GM19397 (cell line): ENCODE measurements at regions not wholly inside any gene's neighbourhood (a gene's known extent, or its start where the extent isn't known, plus 50 kb on each side); places are given as distances from the start of the nearest gene placed in this dataset.

Experiments used
- ATAC-seq: cut with Tn5 transposase; IDR thresholded peaks from one replicate; pipeline ENCODE4 v1.9.1; 2021; ENCODE audit warnings: mild to moderate bottlenecking, moderate library complexity; ENCODE audit not compliant: unreplicated experiment

- ATAC-seq: no peak
Observed at GRCh38 chr1:219805191-219805590, 123.2 kb downstream of the SLC30A10 start.

DNA sequence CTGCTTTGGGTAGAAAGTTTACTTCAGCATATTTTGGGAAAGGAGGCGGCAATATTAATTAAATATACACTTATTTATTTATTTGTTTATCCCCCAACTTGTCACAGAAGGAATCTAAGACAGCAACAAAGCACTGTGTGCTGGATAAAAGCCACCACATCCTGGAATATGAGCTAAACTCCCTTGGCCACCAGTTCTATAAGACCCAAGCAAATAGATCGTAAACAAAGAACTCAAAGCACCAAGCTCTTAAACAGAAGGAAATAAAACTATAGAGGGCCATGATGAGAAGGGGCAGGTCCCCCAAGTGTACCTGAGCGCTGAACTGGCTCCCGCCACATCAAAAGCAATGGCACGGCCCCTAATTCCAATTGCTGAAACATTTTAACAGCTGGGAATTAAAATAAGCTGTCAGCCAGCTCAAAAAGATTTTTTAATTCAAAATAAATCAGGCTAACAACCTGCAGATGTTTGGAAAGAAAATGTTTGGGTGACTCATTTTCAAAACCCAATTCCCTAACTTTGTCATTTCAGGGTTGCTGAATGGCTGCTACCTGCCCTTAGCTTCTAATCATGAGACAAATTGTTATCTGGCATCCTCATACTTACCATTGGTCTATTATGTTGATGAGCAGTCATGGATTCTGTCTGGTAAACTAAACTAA lies 127.1 kb downstream of the SLC30A10 start:
- ATAC-seq: no peak

DNA sequence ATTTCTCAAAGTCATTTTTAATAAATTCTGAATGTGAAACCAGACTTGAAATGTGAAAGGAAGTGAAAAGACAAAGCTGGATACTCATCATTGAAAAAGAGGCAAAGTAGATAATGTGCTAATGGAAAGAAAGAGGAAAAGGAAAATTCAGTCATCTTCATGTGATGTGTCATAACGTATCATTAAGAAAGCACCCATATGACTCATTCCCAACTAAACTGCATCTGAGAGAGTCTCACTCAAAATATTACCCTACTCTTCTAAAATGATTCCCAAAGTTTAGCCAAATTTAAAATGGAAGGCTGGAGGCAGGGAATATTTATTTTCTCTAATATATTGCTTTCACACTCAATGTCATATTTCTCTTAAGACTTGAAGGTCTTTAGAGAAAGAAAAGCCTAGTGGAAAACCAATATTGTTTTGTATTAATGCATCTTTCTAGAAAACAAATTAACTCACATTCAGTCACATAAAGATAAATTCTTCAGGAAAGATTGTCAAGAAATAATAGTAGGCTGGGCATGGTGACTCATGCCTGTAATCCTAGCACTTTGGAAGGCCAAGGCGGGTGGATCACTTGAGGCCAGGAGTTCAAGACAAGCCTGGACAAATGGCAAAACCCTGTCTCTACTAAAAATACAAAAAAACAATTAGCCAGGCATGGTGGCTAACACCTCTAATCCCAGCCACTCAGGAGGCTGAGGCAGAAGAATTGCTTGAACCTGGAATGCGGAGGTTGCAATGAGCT lies 129.9 kb downstream of the SLC30A10 start:
- ATAC-seq: no peak

- ATAC-seq: no peak
Observed at GRCh38 chr1:219797683-219798082, 130.7 kb downstream of the SLC30A10 start.

DNA sequence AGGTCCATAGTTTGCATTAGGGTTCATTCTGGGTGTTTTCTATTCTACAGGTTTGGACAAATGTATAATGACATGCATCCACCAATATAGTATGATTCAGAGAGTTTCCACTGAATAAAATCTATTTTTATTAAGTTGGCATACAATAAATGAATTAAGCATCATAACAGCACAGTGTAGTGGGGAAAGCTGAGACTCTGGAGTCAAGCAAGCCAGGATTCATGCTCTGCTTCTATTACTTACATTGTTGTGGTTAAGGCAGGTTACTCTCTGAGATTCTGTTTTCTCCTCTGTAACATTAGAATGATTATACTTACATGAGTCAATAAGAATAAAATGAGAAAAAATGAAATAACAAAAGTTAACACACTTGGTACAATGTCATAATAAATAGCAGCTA lies 131.3 kb downstream of the SLC30A10 start:
- no peak for ATAC-seq

- ATAC-seq: no peak
Observed at GRCh38 chr1:219795363-219795917, 132.9 kb downstream of the SLC30A10 start.

DNA sequence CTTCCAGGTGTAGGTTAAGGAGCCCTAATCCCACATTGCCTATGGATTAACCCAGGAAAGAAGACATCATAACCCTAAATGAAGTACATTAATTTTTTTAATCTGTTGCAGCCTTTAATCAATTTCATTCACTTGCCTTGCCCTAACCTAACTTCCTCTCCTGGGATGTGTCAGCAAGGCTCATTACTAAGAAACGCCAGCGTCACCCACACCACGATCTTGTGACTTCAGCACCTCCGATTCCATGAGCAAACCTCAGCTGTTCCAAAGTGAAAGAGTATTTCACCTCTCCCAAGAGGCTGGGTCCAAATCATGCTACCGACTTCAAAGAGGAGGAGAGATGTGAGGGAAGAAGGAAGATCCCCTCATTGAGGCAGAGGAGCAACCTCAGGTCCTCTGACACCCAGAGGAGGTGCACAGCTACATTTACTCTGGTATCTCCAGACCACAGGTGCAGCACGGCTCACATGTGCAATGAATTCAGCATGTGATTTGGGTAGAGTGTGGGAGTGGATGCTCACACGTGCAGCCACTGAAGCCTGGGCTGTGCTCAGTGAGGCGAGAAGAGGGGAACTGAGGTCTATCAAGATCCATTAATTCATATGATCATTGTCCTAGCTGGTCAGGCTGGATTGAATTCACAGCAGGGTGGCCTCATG lies 134.1 kb downstream of the SLC30A10 start:
- no peak for ATAC-seq

- no peak for ATAC-seq
Observed at GRCh38 chr1:219792337-219793021, 135.9 kb downstream of the SLC30A10 start.

DNA sequence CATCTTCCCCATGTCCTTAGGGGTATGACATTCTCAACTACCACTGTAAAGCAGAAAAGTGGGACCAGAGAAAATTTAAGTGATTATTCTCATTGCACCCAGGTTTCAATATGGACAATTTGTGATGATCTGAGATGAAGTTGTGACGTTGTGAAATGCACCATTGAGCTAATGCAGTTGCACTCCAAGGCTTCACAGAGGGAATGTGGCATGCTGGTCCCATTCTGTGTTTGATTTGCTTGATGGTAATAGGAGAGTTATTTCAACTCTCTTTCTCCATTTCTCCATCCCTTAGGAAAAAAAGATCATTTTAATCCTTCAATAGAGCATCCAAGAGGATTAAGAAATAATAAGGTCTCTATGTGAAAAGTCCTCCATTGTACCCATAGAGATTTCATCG lies 136.6 kb downstream of the SLC30A10 start:
- no peak for ATAC-seq

- ATAC-seq: no peak
Observed at GRCh38 chr1:219790834-219791615, 137.3 kb downstream of the SLC30A10 start.

DNA sequence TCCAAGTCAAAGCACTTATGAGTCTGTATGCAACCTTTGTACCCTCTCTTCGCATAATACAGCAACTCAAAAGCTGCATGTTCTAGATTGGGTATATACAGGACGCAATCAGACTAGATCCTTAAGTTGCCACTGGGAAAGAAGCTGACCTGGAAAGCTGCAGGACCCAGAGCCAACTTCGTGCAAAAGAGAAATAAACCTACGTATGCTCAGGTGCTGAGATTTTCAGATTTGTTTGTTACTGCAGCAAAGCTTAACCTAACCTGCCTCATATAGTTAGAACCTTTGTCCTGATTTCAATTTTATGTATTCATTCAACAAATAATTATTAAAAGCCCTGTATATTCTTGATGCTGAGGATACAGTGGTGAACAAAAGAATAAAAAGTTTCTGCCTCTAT lies 139.7 kb downstream of the SLC30A10 start:
- no peak for ATAC-seq

DNA sequence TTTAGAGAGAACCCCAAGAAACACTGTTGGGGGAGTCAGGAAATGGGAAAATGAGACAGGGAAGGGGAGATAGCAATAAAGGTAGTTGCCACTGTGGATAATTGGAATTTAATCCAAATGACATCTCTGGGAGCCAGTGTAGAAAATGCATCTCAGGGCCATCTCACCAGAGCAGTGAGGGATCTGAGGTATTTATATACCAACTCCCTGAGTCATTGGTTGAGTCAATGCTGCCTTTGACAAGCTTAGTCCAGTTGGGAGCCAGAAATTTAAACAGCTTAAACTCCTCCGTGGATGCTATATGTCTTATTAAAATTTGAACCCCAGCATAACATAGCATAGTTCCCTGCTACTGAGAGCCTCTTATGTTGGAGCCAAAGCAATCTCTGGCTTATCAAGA lies 140.3 kb downstream of the SLC30A10 start:
- ATAC-seq: no peak

DNA sequence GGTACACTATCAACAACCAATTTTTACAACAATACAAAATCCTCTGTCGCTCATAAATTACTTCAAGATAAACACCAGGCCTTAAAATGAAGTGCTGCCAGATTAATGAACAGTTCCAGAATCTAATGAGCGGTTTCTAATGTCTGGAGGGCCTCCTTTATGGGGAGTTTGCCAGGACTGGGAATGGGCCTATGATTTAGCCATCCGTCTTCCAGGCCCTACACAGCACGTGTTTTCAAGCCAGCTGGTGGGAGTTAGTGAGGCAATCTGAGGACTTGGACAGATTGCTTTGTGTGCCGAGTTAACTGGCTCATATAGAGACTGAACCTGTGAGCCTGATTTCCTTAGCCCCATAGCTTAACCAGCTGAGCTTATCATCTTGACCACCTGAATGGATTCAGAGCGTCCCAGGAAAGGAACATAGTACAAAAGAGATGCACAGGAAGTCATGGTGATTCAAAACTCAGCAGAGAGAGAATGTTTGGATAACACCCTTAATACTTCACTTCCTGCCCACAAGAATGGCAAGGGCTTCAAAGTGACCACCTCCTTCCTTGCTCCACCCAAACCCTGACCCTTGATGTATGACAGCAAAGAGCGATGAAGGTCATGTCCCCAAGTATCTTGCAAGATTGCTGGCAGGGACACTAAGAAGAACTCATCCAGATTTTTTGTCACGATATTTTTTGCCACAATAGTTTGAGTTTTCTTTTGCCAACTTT lies 143.5 kb downstream of the SLC30A10 start:
- ATAC-seq: no peak

DNA sequence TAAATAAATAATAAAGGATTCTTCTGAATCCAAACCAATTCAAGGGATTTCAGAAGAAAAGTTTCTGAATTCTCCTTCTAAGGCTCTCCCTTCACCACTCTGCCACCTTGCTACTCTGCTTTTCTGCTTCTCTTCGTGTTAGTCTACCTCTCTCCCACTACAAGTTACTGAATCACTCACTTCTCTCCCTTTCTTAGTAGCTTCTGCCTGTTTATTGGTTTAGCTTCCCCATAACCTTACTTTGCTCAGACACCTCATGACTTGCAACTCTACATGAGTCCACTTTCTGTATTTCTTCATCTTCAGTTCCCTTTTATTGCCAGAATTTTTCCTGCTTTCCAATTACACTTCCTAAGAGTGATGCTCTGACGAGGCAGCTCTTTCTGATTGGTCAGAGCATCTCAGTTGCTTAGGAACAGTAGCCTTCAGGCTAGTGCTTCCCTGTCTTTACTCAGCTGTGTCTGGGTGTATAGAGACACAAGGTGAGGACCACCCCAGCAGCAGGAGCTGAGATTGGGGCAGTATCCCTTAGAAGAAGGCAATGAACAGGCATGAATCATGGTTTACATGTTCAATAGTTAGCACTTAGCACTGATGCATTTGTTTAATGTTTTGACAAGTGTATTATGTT lies 144.6 kb downstream of the SLC30A10 start:
- ATAC-seq: no peak

GRCh38 chr1:219782929-219783328 lies 145.4 kb downstream of the SLC30A10 start:
- ATAC-seq: no peak

GRCh38 chr1:219782311-219782710 lies 146.0 kb downstream of the SLC30A10 start:
- no peak for ATAC-seq

DNA sequence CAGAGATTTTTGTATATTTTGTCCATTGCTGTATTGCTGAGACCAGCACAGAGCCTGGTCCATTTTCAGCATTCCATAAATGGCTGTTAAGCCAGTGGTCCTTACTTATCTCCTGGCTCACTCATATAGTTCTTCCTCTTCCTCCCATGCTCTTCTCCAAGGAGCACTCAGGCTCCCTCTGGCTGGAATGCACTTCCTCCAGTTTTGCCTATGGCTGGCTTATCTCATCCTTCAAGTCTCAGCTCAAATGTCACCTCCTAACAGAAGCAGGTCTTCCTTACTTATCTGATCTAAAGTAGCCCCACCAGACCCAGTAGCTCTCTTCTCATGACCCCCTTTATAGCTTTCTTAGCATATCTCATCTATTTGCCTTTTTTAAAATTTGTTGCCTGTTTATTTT lies 146.9 kb downstream of the SLC30A10 start:
- no peak for ATAC-seq

DNA sequence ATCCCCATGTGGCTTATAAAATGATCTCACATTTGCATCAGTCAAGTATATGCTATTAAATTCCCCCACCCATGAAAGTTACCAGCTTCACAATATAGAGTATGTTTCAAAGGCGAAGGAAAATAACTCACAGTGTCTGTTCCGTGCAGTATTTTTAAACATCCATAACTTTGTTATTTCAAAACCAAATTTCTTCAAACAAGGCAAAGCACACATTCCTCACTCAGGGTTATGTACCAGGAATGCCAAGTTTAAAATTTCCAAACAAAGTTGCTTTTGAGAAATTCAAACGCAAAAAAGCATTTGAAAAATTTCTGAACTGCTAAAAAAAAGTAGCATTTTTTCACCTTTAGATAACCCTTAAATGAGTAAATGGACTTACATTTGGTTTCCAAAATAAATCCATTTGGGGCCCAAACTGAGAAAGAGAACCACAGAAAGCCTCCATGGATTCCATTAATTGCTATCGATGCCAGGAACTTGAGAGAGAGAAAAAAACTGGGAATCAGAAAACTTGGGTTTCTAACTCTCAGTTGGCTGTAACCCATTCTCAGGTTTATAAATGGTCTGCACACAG lies 149.5 kb downstream of the SLC30A10 start:
- no peak for ATAC-seq

- no peak for ATAC-seq
Observed at GRCh38 chr1:219778110-219778509, 150.2 kb downstream of the SLC30A10 start.
